Lower lobe of right lung (tissue), 2 donors: ENCODE measurements at regions not wholly inside any gene's neighbourhood (a gene's known extent, or its start where the extent isn't known, plus 50 kb on each side); places are given as distances from the start of the nearest gene placed in this dataset.
"Not testable (repeated sequence)": the region's sequence is repeated elsewhere in the genome, so short reads cannot be mapped to it uniquely, and the experiment has no call there.

Experiments used
- ATAC-seq, 2 donors: fragments of 200-7000 bp; cut with Tn5 transposase; one replicate each; pipeline ENCODE4 v1.9.1; 2020 to 2022; ENCODE audit warnings: mild to moderate bottlenecking in 2 of 2, moderate library complexity in 2 of 2
- DNase-seq: peaks from one replicate; pipeline ENCODE4 v3.0.0-alpha.2; 2020
- H3K27ac ChIP-seq: fragments of 200-600 bp; one replicate; pipeline ENCODE4 v1.8.0; 2022
- H3K27me3 ChIP-seq: fragments of 200-600 bp; one replicate; pipeline ENCODE4 v1.8.0; 2022; ENCODE audit warnings: low read depth
- H3K36me3 ChIP-seq: fragments of 200-600 bp; one replicate; pipeline ENCODE4 v1.8.0; 2022; ENCODE audit warnings: mild to moderate bottlenecking
- H3K4me1 ChIP-seq: fragments of 200-600 bp; one replicate; pipeline ENCODE4 v1.8.0; 2022
- H3K4me3 ChIP-seq: fragments of 200-600 bp; one replicate; pipeline ENCODE4 v1.8.0; 2022; ENCODE audit warnings: mild to moderate bottlenecking
- H3K9me3 ChIP-seq: fragments of 200-600 bp; one replicate; pipeline ENCODE4 v1.8.0; 2022
- CTCF ChIP-seq: fragments of 200-600 bp; IDR thresholded peaks from one replicate; pipeline ENCODE4 v1.8.0; 2022; ENCODE audit warnings: antibody characterized with exemption, mild to moderate bottlenecking
- intact Hi-C: fragments of 100-400 bp; cut with DNase I; formaldehyde crosslinking; loops from one replicate; pipeline ENCODE4 v1.11.0; 2022
- donor health status: DM: no; HTN: yes; CAD: no; lungs with severe emphysema.

GRCh38 chr6:102918161-102918560 is 1524.7 kb downstream of the GRIK2 start:
- Histone ChIP-seq H3K27me3 (no peaks in the 10 kb centered on the region), H3K36me3 (no peaks in the 10 kb centered on the region), H3K27ac (no peak overlapping the region), H3K4me3 (no peak overlapping the region), H3K4me1 (no peaks in the 10 kb centered on the region), H3K9me3 (no peaks in the 10 kb centered on the region)
- TF ChIP-seq CTCF = no peak
- no peak for DNase-seq
- intact Hi-C loops = no loop called here
- ATAC-seq = no peak

GRCh38 chr6:102911571-102911970 is 1518.1 kb downstream of the GRIK2 start:
- TF ChIP-seq CTCF = no peak
- intact Hi-C loops = no loop called here
- no peak overlapping the region for H3K27ac ChIP-seq
- H3K36me3 ChIP-seq = no peaks in the 10 kb centered on the region
- H3K4me3 ChIP-seq = no peak overlapping the region
- H3K4me1 ChIP-seq = no peaks in the 10 kb centered on the region
- H3K27me3 ChIP-seq = no peaks in the 10 kb centered on the region
- no peaks in the 10 kb centered on the region for H3K9me3 ChIP-seq
- no peak for ATAC-seq
- DNase-seq = no peak

GRCh38 chr6:102910701-102911139 is 1517.2 kb downstream of the GRIK2 start:
- H3K36me3 ChIP-seq, intact Hi-C loops, ATAC-seq, H3K27me3 ChIP-seq, DNase-seq, H3K9me3 ChIP-seq, H3K27ac ChIP-seq, H3K4me1 ChIP-seq, H3K4me3 ChIP-seq: not testable (repeated sequence)

- Histone ChIP-seq H3K36me3 (no peaks in the 10 kb centered on the region), H3K4me3 (no peak overlapping the region), H3K27ac (no peak overlapping the region), H3K27me3 (no peaks in the 10 kb centered on the region), H3K4me1 (no peaks in the 10 kb centered on the region), H3K9me3 (no peaks in the 10 kb centered on the region)
- no peak for ATAC-seq
- TF ChIP-seq CTCF = no peak
- intact Hi-C loops = no loop called here
- no peak for DNase-seq
Measured at GRCh38 chr6:102907181-102907580, 1513.7 kb downstream of the GRIK2 start.

- Histone ChIP-seq H3K9me3 (no peaks in the 10 kb centered on the region), H3K27ac (no peak overlapping the region), H3K27me3 (no peaks in the 10 kb centered on the region), H3K4me1 (no peaks in the 10 kb centered on the region), H3K4me3 (no peak overlapping the region), H3K36me3 (no peaks in the 10 kb centered on the region)
- intact Hi-C loops = no loop called here
- no peak for ATAC-seq
- no peak for TF ChIP-seq CTCF
- DNase-seq = no peak
Measured at GRCh38 chr6:102902471-102902870, 1509.0 kb downstream of the GRIK2 start.

- no peak for TF ChIP-seq CTCF
- H3K4me1 ChIP-seq = no peaks in the 10 kb centered on the region
- no peaks in the 10 kb centered on the region for H3K36me3 ChIP-seq
- intact Hi-C loops = no loop called here
- no peak for DNase-seq
- H3K4me3 ChIP-seq = no peak overlapping the region
- H3K27ac ChIP-seq = no peak overlapping the region
- no peaks in the 10 kb centered on the region for H3K9me3 ChIP-seq
- ATAC-seq = no peak
- H3K27me3 ChIP-seq = no peaks in the 10 kb centered on the region
Measured at GRCh38 chr6:102895683-102896082, 1502.2 kb downstream of the GRIK2 start.
